Stimulated activated CD8-positive, alpha-beta memory T cell treated with anti-CD3 and anti-CD28 coated beads, Interleukin-15, amount 100 ng/mL, for 24 hours (primary cell): ENCODE measurements at regions not wholly inside any gene's neighbourhood (a gene's known extent, or its start where the extent isn't known, plus 50 kb on each side); places are given as distances from the start of the nearest gene placed in this dataset.
"Not testable (repeated sequence)": the region's sequence is repeated elsewhere in the genome, so short reads cannot be mapped to it uniquely, and the experiment has no call there.

Experiments used
- DNase-seq: peaks from one replicate; pipeline ENCODE4 v3.0.0-alpha.2; 2020; ENCODE audit warnings: low read depth

DNA sequence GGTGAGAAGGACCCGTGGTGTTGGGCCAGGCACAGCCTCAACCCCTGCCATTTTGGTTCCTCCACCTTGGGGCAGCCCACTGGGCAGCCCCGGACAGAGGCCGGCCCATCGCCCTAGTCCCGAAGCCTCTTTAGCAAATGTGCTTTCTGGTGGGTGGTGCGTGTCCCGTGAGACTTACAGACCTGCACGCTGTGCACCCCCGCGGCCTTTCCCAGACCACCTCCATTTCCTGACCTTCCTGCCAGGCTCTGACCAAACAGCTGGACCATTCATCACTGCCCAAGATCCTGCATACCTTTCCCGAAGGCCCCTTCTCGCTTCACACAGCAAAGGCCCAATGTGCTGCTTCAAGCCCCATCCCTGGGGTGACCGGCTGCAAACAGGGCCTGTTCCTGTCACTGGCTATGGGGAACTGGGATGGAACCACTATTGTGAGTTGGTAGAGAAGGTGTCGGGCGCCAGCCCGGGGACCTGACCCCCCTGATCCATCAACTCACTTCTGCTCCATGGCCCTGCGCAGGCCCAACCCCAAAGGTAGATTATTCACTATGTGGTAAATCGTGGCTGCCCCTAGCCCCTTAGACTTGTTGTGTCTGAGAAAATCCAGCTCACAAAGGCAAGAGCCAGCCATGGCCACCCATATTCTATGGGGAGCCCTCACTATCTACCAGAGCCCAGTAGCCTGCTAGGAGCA lies 341.0 kb downstream of the EIPR1 start:
- no peak for DNase-seq

DNA sequence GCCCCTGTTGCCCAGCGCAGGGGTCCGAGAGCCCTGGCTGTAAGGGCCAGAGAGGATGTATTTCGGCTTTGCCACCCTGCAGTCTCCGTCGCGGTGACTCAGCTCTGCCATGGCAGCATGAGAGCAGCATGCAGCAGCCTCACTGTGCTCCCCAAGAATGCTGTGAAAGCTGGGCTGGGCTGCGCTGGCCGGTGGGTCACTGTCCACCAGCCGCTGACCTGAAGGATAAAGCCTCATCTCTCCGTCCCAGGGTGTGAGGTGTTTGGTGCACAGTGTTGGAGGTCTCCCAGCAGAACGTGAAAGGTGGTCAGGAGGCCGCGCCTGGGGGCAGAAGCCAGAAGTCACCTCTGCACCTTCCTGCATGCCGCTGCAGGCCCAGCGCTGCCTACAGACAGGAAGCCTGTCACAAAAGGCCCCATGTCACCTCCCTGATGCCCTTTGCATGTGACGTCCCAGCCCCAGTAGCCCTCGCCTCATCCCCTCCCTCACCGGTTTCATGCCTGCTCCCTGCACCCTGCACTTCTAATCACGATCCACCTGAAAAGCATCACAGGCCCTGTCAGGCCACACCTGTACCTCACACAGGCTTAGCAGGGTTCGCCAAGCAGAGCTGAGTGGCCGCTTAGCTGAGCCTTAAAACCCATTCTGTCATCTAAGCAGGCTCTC lies 342.1 kb downstream of the EIPR1 start:
- no peak for DNase-seq

DNA sequence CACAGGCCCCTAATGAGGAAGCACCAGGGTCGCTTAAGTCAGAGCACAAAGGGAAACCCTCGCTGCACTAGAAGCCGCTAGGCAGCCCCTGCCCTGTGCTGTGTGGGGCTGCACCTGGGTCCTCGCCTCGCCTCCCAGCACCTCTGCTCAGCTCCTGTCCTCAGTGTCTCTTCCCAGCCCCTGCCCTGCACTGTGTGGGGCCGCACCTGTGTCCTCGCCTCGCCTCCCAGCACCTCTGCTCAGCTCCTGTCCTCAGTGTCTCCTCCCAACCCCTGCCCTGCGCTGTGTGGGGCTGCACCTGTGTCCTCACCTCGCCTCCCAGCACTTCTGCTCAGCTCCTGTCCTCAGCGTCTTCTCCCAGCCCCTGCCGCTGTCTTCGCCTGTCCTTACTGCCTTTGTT lies 342.8 kb downstream of the EIPR1 start:
- DNase-seq: no peak

DNA sequence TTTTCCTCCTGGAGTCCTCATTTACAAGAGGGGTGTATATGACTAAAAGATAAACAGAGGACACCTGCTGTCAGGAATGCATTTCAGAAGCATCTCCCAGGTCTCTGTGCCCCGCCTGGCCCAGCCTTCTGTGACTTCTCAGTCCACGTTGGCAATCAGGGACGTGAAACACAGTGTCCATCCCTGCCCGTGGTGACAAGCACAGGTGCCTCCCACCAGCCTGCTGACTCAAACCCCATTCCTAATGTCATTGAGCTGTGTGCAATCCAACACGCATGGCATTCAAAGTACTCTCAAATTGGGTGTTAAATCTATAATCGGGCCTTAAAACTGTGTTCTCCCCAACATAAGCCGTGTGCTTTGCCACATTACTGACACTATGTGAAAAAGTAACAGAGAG lies 343.2 kb downstream of the EIPR1 start:
- no peak for DNase-seq

DNA sequence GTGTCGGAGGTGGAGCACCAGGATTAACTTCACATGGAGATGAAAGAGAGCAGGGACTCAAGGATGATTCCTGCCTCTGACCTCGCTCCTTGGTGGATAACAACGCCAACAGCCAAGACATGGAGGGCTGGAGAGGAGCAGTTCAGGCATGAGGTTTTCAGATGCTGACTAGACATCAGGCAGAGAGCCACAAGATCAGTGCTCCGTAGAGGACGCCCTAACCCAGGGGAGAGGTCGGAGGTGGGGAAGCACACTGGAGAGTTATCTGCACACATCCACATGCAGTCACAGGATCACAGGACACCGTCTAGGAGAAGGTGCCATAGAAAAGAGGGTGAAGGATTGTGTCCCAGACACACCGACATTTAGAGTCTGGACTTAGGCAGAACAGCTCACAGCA lies 344.3 kb downstream of the EIPR1 start:
- no peak for DNase-seq

DNA sequence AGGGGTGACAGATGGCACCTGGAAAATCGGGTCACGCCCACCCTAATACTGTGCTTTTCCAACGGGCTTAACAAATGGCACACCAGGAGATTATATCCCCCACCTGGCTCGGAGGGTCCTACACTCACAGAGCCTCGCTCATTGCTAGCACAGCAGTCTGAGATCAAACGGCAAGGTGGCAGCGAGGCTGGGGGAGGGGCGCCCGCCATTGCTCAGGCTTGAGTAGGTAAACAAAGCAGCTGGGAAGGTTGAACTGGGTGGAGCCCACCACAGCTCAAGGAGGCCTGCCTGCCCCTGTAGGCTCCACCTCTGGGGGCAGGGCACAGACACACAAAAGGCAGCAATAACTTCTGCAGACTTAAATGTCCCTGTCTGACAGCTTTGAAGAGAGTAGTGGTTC lies 346.8 kb downstream of the EIPR1 start:
- not testable (repeated sequence) for DNase-seq

DNA sequence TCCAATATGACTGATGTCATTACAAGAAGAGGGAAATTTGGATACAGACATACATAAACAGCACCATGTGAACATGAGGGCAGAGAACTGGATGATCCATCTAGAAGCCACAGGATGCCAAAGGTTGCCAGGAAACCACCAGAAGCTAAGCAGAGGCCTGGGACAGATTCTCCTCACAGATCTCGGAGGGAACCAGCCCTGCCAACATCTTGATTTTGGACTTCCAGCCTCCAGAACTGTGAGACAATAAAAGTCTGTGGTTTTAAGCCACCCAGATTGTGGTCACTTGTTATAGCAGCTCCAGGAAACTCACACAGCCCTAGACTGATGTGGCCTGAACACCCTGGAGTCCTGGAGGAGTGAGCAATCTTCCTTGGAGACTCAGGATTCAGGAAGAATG lies 351.6 kb downstream of the EIPR1 start:
- DNase-seq: no peak

DNA sequence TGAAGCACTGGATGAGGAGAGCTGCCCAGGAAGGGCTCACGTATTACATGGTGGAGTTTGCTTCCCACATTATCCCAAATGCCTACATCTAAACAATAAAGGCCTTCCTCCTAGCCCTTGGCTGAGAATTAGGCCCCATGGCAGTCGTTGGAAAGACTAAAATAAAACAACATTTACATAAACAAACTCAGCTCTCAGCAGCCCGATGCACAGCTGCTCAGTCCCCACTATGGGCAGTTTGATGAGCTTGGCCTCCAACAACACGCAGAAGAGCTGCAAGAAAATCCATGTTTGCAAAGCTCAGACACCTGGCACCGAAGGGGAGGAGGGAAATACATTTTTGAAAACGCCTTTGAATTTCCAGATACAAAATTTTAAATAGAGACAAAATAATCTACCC lies 352.4 kb downstream of the EIPR1 start:
- no peak for DNase-seq

DNA sequence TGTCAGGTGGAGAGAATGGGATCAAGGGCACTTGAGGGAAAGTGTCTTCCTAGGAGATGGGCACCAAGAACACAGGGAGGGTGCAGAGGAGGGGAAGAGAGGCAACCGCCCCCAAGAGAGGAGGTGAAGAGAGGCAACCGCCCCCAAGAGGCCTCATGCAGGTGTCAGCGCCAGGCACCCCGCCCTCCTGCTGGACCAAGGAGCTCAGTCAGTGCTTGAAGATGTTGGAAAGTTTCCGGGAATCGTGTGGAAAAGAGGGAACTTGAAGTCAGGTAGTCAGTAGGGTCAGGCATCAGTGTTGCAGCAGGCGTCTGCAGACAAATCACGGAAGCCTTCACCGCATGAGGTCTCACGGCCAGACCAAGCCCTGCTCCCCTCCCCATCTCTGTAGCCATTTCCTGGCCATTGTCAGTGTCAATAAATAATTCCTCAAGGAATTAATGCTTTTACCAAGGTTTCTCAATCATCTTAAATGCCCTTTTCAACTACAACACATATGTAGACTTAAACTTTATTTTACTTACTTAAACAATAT lies 353.1 kb downstream of the EIPR1 start:
- no peak for DNase-seq

DNA sequence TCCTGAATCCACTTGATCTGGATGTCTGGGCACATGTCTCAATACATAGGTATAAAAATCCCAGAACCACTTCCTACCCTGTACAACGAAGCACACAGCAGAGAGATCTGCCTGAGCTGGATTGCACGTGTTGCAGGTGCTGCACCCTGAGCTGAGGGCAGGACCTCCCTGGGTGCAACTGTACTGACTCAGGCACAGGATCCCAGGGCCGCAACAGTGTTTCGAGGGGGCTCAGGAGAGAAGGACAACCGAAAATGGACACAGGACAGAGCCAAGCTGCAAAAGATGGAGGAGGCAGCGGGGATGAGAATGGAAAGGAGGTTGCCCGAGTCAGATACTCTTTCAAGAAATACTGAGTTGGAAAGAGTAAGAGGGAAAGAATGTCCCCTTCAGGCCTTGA lies 354.1 kb downstream of the EIPR1 start:
- no peak for DNase-seq

DNA sequence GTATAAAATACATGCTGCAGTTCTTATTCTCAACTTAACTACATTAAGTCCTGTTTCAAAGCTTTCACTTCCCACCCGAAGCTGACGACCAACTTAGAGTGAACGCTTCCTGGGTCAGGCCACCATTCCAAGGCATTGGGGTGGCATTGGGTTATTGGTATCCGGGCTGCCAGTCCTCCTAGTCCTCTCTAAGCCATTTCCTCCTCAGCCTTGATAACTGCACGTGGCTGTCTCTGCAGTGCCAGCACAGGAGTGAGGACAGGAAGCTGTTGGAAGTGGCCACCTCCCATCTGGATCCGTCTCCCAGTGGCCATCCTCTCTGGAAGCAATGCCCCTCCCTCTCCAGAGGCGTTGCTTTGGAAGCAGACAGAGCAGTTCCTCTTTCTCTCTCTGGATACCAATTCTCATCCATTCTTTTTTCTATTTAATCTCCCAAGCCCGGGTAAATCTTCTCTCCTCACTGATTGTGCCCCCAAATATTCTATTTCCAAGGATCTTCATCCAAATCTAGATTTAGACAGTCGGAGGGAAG lies 354.7 kb downstream of the EIPR1 start:
- no peak for DNase-seq

DNA sequence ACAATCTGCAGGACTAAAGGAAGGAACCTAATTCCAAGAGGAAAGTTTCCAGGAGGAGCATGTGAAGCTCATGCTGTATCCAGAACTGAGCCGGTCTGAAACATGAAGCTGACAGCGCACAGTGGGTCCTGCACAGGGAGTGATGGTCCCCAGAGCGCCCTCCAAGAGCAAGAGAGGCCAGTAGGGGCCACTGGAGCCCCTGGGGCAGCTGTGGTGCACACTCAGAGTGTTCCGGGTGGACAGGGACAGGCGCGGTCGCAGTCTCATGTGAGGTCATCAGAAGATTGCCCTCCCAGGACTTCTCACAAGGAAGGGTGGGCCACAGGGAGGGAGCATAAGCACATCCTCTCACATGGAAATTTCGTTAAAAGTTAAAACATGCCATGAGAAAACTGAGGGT lies 355.9 kb downstream of the EIPR1 start:
- no peak for DNase-seq

DNA sequence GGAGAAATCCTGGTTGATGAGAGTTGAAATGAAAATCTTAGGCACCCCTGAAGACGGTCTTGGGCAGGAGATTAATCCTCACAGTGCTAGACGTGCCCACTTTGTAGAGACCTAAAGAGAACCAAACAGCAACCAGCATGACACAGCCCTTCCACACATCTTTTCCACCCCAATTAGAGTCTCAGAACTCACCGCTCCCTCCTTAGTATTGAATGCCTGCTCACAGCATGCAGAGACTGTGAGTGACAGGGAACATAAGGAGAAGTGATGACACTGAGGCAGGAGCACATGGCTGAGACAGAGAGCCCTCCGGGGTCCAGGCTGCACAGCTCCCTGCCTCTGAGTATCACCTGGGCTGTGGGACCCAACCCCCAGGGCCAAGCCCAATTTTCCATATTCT lies 367.6 kb downstream of the EIPR1 start:
- DNase-seq: no peak

DNA sequence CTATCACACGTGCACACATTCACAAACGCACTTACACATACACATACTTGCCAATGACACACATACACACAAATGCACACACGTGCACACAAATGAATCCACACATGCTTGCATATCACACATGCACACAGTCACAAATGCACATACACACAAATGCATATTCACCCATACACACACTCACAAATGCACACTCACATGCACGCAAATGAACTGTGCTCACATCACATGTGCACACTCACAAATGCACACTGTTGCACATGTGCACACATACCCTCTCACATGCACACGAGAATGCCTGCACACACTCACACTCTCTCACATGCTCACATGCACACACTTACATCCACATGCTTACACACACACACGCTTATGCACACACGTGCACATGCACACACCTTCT lies 368.1 kb downstream of the EIPR1 start:
- no peak for DNase-seq

DNA sequence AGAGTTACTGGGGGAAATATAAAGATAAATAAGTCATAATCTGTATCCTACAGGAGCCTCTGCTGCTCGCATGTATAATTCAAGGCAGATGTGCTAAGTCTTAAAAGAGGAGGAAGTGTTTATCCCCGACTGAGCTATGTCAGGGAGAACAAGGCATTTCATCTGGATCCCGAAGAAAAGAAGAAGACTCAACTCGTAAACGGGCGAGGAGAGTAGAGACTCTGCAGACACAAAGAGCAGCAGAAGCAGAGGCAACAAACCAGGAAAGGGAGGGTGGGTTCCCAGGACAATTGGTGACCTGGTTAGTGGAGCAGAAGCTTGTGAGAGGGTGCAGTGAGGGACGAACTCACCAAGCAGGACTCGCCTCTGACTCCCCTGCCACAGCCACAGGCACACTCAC lies 368.6 kb downstream of the EIPR1 start:
- no peak for DNase-seq

DNA sequence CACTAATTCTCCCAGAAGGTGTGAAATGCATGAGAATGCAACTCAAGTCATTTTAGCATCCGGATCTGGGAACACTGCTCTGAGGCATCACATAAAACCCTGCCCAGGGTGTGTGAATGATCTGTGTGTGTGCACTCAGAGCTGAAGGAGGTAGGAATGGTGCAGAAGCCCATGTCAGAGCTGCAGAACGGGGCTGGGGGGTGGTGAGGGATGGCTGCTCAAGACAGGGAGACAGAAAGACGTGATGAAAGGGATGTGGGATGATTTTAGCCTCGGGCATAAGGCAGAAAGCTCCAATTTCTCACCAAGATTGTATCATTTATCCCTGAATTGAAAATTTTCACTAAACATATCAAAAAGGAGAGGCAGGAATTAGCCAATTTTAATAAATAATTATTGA lies 369.1 kb downstream of the EIPR1 start:
- no peak for DNase-seq

DNA sequence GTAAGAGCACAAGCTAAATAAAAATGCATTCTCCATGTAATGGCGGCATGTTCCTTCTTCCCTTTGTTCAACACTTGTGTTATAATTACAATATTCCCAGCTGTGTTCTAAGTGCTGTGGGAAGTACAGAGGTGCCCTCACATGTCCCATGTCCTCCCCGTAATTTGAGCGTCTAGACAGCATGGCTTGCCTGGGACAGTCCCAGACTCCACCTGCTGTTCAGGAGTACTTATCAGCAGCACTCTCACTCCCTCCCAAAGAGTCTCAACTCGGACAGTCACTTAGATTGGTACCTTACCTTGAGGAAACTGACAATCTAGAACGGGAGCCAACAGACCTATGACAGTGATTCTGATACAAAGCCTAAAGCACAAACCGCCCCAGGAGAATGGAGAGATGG lies 370.5 kb downstream of the EIPR1 start:
- no peak for DNase-seq

DNA sequence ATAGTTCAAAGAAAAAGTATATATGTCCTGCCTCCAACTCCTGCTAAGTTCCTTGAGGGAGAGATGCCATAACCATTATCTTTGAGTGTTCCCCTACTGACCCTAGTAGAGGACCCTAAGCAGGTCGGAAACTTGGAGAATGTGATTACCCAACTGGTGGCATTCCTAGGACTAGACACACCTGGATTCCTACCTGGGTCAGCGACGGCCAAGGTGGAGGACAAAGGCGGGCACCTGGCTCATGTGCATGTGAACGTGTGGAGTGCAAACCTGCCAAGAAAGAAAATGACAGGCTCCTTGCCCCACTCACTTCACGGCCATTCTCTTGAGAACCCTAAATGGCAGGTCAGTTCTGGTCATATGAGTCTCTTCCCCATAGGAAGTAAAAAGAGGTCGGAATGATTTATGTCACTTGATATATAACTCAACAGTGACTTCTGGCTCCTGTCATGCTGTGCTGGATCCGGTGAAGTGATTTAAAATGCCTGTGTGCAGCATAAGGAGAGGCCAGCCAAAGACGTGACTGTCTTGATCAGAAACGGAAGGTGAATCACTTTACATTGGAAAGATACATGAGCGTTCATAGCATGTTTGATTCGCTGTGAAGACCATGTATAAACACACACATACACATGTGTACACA lies 371.6 kb downstream of the EIPR1 start:
- DNase-seq: no peak

DNA sequence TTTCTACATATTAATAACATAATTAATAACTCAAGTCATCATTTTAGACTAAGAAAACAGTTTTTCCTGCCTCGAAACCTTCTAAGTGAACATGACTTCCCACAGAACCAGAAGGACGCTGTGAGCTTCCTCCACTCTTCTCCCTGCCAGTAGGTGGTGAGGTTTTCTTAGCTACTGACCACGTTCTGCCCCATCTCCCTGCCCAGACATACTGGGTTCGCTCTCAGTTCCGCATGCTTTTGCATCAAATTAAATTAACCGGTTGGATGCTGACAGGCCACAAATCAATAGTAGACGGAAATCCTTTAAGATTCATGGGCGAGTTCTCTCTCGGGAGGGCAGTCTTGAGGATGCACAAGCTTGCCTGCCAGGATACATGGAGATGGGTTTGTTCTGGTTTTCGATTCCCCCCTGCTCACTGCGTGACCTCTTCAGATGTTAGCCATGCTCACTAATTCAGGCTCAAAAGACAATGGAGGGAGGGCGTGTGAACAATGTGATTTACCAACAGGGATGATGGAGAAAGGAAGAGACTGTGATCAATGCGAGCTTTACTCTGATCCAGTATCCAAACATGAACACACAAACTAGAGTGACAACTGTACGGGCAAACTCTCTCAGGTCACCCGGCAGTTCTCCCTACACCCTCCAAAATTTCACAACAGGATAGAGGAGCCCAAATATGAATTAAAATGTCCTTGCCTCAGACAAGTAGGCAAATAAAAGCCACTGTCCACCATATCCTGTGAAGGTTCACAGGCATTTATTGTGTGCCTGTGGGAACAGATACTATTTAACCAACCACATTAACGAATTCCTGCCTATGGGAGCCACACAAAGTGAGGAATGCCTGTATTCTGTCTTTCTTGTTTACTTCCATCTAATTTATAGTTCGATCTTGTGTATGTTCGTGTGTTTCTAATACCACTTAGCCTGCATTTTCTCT lies 375.7 kb downstream of the EIPR1 start:
- DNase-seq: no peak

DNA sequence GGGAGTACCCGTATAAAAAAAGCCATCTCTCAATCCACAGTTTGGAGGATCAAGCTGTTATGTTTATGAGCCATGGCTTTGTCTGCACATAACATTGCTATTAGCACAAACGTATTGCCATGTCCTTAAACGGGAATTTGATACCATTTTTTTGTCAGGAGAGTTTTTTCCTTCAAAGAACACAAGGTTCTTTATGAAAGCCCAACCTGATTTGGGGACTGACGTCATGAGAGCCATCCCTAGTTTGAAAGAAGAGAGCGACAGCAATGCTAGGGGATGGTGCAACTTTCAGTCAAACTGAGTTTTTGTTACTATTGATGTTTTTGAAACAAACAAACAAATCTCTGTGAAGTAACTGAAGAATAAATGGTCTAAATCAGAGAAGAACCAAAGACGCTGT lies 376.6 kb downstream of the EIPR1 start:
- no peak for DNase-seq

DNA sequence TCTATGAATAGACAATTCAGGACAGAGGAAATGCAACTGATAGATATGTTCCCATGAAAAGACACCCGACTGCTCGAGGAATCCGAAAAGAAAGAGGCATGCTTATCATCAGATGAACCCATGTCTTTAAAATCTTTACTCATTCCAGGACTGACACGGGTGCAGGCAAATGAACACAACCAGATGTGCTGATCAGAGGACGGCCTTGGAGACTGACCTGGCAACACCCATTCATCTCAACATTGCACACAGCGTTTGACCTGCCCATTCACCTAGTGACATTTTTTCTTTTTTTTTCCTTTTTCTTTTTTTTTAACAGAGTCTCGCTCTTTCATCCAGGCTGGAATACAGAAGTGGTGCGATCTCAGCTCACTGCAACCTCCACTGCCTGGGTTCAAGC lies 377.5 kb downstream of the EIPR1 start:
- DNase-seq: no peak

DNA sequence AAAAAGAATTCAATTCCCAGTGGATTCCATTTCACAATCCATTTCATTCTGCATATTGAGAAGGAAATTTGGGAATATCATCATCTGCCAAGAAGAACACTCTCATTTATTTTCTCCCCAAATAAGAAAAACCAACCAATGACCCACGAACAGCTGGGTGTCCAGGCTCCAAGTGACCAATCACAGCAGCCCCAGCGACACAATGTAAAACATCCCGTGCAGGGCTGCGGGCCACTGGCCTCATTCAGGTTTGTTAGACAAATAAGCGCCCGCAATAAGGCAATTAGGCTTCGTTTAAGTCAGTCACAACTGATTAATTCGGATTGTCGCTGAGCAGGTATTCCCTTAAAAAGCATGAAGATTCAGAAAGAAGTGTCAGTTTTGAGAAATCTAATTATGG lies 378.6 kb downstream of the EIPR1 start:
- no peak for DNase-seq
